Esophagus squamous epithelium (tissue), 4 donors: ENCODE measurements at regions not wholly inside any gene's neighbourhood (a gene's known extent, or its start where the extent isn't known, plus 50 kb on each side); places are given as distances from the start of the nearest gene placed in this dataset.

Experiments
- POLR2A ChIP-seq, 4 donors: fragments of 450-650 bp; IDR thresholded peaks; one replicate each; pipeline ENCODE4 v1.6.1; 2017; ENCODE audit warnings: antibody characterized with exemption in 4 of 4, mild to moderate bottlenecking in 4 of 4, moderate library complexity in 3 of 4
- TF ChIP-seq, protein P1 (sequence below), 6 experiments: fragments of 450-650 bp in 4 of 6; fragments of 200-600 bp in 2 of 6; sonication (generic) in 2 of 6; IDR thresholded peaks; one replicate each; pipeline ENCODE4 v1.5.1; 2016 to 2019; ENCODE audit warnings: antibody characterized with exemption in 6 of 6, mild to moderate bottlenecking in 4 of 6, moderate library complexity in 4 of 6

DNA sequence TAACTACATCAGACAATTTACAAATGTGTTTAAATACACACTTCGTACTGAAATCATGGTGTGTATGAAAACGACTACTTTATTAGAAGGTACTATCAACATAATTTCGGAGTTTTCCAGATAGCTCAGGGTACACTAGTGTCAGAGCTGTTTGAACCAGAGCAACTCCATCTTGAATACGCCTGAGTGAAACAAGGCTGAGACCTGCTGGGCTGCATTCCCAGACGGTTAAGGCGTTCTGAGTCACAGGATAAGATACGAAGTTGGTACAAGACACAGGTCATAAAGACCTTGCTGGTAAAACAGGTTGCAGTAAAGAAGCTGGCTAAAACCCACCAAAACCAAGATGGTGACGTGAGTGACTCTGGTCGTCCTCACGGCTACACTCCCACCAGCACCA lies 167.6 kb downstream of the THBS2 start:
- no peak for TF ChIP-seq POLR2A (IDR thresholded peaks at IDR 0.05)
- TF ChIP-seq, protein P1, sequence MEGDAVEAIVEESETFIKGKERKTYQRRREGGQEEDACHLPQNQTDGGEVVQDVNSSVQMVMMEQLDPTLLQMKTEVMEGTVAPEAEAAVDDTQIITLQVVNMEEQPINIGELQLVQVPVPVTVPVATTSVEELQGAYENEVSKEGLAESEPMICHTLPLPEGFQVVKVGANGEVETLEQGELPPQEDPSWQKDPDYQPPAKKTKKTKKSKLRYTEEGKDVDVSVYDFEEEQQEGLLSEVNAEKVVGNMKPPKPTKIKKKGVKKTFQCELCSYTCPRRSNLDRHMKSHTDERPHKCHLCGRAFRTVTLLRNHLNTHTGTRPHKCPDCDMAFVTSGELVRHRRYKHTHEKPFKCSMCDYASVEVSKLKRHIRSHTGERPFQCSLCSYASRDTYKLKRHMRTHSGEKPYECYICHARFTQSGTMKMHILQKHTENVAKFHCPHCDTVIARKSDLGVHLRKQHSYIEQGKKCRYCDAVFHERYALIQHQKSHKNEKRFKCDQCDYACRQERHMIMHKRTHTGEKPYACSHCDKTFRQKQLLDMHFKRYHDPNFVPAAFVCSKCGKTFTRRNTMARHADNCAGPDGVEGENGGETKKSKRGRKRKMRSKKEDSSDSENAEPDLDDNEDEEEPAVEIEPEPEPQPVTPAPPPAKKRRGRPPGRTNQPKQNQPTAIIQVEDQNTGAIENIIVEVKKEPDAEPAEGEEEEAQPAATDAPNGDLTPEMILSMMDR (IDR thresholded peaks at IDR 0.05), result no peak
